Coronary artery (tissue), 2 donors: ENCODE measurements at regions not wholly inside any gene's neighbourhood (a gene's known extent, or its start where the extent isn't known, plus 50 kb on each side); places are given as distances from the start of the nearest gene placed in this dataset.

Source experiments
- DNase-seq: peaks from one replicate; pipeline ENCODE4 v3.0.0-alpha.2; 2017; ENCODE audit warnings: low spot score
- H3K27ac ChIP-seq, 2 donors: fragments of 200-600 bp; sonication (generic); one replicate each; pipeline ENCODE4 v1.5.1; 2016 to 2019
- H3K4me3 ChIP-seq: fragments of 200-600 bp; sonication (generic); 2 replicates; pipeline ENCODE4 v1.5.1; 2016; ENCODE audit warnings: mild to moderate bottlenecking, moderate library complexity
- TF ChIP-seq, protein P1 (sequence below): fragments of 200-600 bp; sonication (generic); IDR thresholded peaks from one replicate; pipeline ENCODE4 v1.5.1; 2019; ENCODE audit warnings: antibody characterized with exemption

GRCh38 chr1:87180682-87181081 is 148.0 kb upstream of the LMO4 start:
- no peak overlapping the region for H3K4me3 ChIP-seq
- DNase-seq, result no peak
- no peak overlapping the region for H3K27ac ChIP-seq
- TF ChIP-seq, protein P1, sequence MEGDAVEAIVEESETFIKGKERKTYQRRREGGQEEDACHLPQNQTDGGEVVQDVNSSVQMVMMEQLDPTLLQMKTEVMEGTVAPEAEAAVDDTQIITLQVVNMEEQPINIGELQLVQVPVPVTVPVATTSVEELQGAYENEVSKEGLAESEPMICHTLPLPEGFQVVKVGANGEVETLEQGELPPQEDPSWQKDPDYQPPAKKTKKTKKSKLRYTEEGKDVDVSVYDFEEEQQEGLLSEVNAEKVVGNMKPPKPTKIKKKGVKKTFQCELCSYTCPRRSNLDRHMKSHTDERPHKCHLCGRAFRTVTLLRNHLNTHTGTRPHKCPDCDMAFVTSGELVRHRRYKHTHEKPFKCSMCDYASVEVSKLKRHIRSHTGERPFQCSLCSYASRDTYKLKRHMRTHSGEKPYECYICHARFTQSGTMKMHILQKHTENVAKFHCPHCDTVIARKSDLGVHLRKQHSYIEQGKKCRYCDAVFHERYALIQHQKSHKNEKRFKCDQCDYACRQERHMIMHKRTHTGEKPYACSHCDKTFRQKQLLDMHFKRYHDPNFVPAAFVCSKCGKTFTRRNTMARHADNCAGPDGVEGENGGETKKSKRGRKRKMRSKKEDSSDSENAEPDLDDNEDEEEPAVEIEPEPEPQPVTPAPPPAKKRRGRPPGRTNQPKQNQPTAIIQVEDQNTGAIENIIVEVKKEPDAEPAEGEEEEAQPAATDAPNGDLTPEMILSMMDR, result no peak

DNA sequence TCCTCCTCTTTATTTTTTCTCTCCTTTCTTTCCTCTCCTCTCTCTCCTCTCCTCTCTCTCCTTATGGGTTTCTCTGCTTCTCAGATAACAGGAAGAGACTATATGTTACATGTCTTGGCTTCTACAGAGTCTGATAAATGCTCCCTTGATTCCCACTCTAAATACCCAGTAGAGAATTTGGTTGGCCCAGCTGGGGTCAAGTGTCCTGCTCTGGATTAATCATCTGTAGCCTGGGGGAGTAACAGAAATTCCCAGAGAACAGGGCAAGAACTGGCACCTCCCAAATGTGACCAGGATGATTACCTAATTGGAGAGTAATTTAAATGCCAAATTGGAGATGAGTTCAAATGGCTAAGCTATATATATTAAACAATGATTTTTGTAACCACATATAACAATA is 146.1 kb upstream of the LMO4 start:
- DNase-seq, result no peak
- TF ChIP-seq, protein P1, result no peak
- no peak overlapping the region for H3K4me3 ChIP-seq
- H3K27ac ChIP-seq, result no peak overlapping the region

- DNase-seq, result no peak
- no peak overlapping the region for H3K27ac ChIP-seq
- H3K4me3 ChIP-seq, result no peak overlapping the region
- TF ChIP-seq, protein P1, result no peak
Measured at GRCh38 chr1:87185077-87185476, 143.6 kb upstream of the LMO4 start.

GRCh38 chr1:87186346-87186745 is 142.3 kb upstream of the LMO4 start:
- no peak overlapping the region for H3K27ac ChIP-seq
- H3K4me3 ChIP-seq, result no peak overlapping the region
- TF ChIP-seq, protein P1, result no peak
- DNase-seq, result no peak

DNA sequence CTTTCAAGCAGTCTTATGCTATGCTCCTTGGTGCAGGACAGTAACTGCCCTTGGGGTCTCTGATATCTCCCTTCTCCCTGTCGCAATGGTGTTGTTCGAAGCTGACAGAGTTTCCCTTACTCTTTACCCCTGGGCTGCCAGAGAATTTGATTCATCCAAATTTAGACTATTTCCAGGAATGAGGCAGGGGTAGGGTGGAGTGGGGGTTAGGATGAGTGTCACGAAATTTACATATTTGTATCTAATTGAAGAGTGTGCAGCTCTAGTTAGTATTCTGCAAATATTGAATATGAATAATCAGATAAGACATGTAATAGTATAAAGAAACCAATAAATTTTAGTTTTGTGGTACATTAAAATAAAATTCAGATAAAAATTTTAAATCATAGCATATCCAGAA is 140.0 kb upstream of the LMO4 start:
- TF ChIP-seq, protein P1, result no peak
- H3K27ac ChIP-seq, result no peak overlapping the region
- DNase-seq, result no peak
- H3K4me3 ChIP-seq, result no peak overlapping the region

GRCh38 chr1:87190402-87190801 is 138.3 kb upstream of the LMO4 start:
- no peak overlapping the region for H3K27ac ChIP-seq
- TF ChIP-seq, protein P1, result no peak

GRCh38 chr1:87191646-87192045 is 137.0 kb upstream of the LMO4 start:
- H3K4me3 ChIP-seq, result no peak overlapping the region
- no peak overlapping the region for H3K27ac ChIP-seq
- DNase-seq, result no peak
- TF ChIP-seq, protein P1, result no peak

More at GRCh38 chr1:87190402-87190801, 138.3 kb upstream of the LMO4 start:
- DNase-seq, result no peak
- no peak overlapping the region for H3K4me3 ChIP-seq
